ENCODE measurements at regions not wholly inside any gene's neighbourhood (a gene's known extent, or its start where the extent isn't known, plus 50 kb on each side); places are given as distances from the start of the nearest gene placed in this dataset.

- no peaks in the 10 kb centered on the region for H3K36me3 ChIP-seq (ENCODE audit: control insufficient read depth in 2 of 3, insufficient read depth in 3 of 3, low read length in 3 of 3)
- H3K4me3 ChIP-seq (ENCODE audit: low read length in 3 of 3): peak overlapping the region; percentile 72 to 97 (median 78)
- H3K4me1 ChIP-seq (ENCODE audit: control insufficient read depth in 2 of 3, insufficient read depth in 2 of 3, low read depth in 1 of 3, low read length in 3 of 3): peaks cover 0 to 10% (median 0%) of the 10 kb centered on the region in 3 donors
- peak overlapping the region in 2 of 3 donors; percentile 12 to 98 for H3K9ac ChIP-seq (ENCODE audit: low read length in 3 of 3)
- no peak for FAIRE-seq
- H3K9me3 ChIP-seq (ENCODE audit: control insufficient read depth in 2 of 3, insufficient read depth in 1 of 3, low read length in 3 of 3): no peaks in the 10 kb centered on the region
- DNase-seq: peak in 1 of 5 donors; percentile 40
- H3K27me3 ChIP-seq (ENCODE audit: control insufficient read depth, insufficient read depth, low read length): no peaks in the 10 kb centered on the region
- TF ChIP-seq CTCF (IDR thresholded peaks at IDR 0.05; ENCODE audit: borderline replicate concordance, extremely low read depth, insufficient read depth): no peak
- H3K27ac ChIP-seq (ENCODE audit: low read depth in 2 of 2, low read length in 2 of 2): peak overlapping the region; percentile 73 to 83
- intact Hi-C loops (cut with DNase I): no loop called here
These were observed 112.8 kb downstream of the HFE start for GRCh38 chr6:26199773-26200764.

- peaks cover 0 to 8% (median 6%) of the 10 kb centered on the region in 3 donors for H3K4me1 ChIP-seq (ENCODE audit: control insufficient read depth in 2 of 3, insufficient read depth in 2 of 3, low read depth in 1 of 3, low read length in 3 of 3)
These were observed 113.9 kb downstream of the HFE start for GRCh38 chr6:26200918-26201721.

GRCh38 chr6:26202201-26202611, 115.0 kb downstream of the HFE start:
- TF ChIP-seq CTCF (IDR thresholded peaks at IDR 0.05; ENCODE audit: borderline replicate concordance, extremely low read depth, insufficient read depth): no peak
- no peak for DNase-seq
- FAIRE-seq: no peak
- no peak overlapping the region for H3K27ac ChIP-seq (ENCODE audit: low read depth in 2 of 2, low read length in 2 of 2)
- H3K4me3 ChIP-seq (ENCODE audit: low read length in 3 of 3): no peak overlapping the region
- no peaks in the 10 kb centered on the region for H3K36me3 ChIP-seq (ENCODE audit: control insufficient read depth in 2 of 3, insufficient read depth in 3 of 3, low read length in 3 of 3)
- H3K9me3 ChIP-seq (ENCODE audit: control insufficient read depth in 2 of 3, insufficient read depth in 1 of 3, low read length in 3 of 3): no peaks in the 10 kb centered on the region
- peaks cover 0 to 6% (median 2%) of the 10 kb centered on the region in 3 donors for H3K4me1 ChIP-seq (ENCODE audit: control insufficient read depth in 2 of 3, insufficient read depth in 2 of 3, low read depth in 1 of 3, low read length in 3 of 3)
- intact Hi-C loops (cut with DNase I): no loop called here
- no peak overlapping the region for H3K9ac ChIP-seq (ENCODE audit: low read length in 3 of 3)
- H3K27me3 ChIP-seq (ENCODE audit: control insufficient read depth, insufficient read depth, low read length): no peaks in the 10 kb centered on the region

More at GRCh38 chr6:26200918-26201721, 113.9 kb downstream of the HFE start:
- H3K27me3 ChIP-seq (ENCODE audit: control insufficient read depth, insufficient read depth, low read length): no peaks in the 10 kb centered on the region
- H3K9me3 ChIP-seq (ENCODE audit: control insufficient read depth in 2 of 3, insufficient read depth in 1 of 3, low read length in 3 of 3): no peaks in the 10 kb centered on the region
- intact Hi-C loops (cut with DNase I): no loop called here
- H3K9ac ChIP-seq (ENCODE audit: low read length in 3 of 3): no peak overlapping the region
- H3K36me3 ChIP-seq (ENCODE audit: control insufficient read depth in 2 of 3, insufficient read depth in 3 of 3, low read length in 3 of 3): no peaks in the 10 kb centered on the region
- no peak overlapping the region for H3K4me3 ChIP-seq (ENCODE audit: low read length in 3 of 3)
- TF ChIP-seq CTCF (IDR thresholded peaks at IDR 0.05; ENCODE audit: borderline replicate concordance, extremely low read depth, insufficient read depth): no peak
- FAIRE-seq (no peak), DNase-seq (no peak)
- no peak overlapping the region for H3K27ac ChIP-seq (ENCODE audit: low read depth in 2 of 2, low read length in 2 of 2)

Data from kidney (tissue), 13 donors.